Caco-2 (cell line): ENCODE measurements at regions not wholly inside any gene's neighbourhood (a gene's known extent, or its start where the extent isn't known, plus 50 kb on each side); places are given as distances from the start of the nearest gene placed in this dataset.

Source experiments
- BruUV-seq: library from RNA; stranded (reverse); fragments of 400-500 nt; replicated peaks from 2 replicates; lab custom pipeline; 2021; lab: Mats Ljungman, UMichigan
- CTCF ChIA-PET: fragments of 300-600 bp; sonication (Branson Sonifier 250); formaldehyde crosslinking; loops from one replicate; lab custom pipeline; 2022; ENCODE audit warnings: antibody characterized with exemption; lab: Charles Lee
- POLR2A ChIA-PET: fragments of 300-600 bp; sonication (Branson Sonifier 250); formaldehyde crosslinking; loops from one replicate; lab custom pipeline; 2022; ENCODE audit warnings: antibody characterized with exemption; lab: Charles Lee
- DNase-seq, 2 experiments: peaks; one replicate each; pipeline versions ENCODE4 v3.0.0 to v3.0.0-alpha.2; 2020 to 2022
- H3K27me3 ChIP-seq: replicated peaks from 2 replicates; pipeline ENCODE4 v1.6.0; 2011; ENCODE audit warnings: low read length; ENCODE audit not compliant: control insufficient read depth, insufficient read depth
- H3K36me3 ChIP-seq: 2 replicates; pipeline ENCODE4 v1.5.1; 2011; ENCODE audit warnings: low read length; ENCODE audit not compliant: control insufficient read depth, insufficient read depth
- H3K4me1 ChIP-seq: fragments of 250-450 bp; sonication (Bioruptor Pico); 2 replicates; pipeline ENCODE4 v1.5.1; 2020; ENCODE audit warnings: mild to moderate bottlenecking
- H3K4me3 ChIP-seq: 2 replicates; pipeline ENCODE4 v1.5.1; 2011; ENCODE audit warnings: low read depth, mild to moderate bottlenecking, control low read depth, low read length
- H3K9me3 ChIP-seq: fragments of 250-450 bp; sonication (Bioruptor Pico); 2 replicates; pipeline ENCODE4 v1.5.1; 2020; ENCODE audit warnings: mild to moderate bottlenecking, moderate library complexity
- H3K27ac Mint-ChIP-seq: one replicate; pipeline ENCODE4 v1.8.0; 2022; ENCODE audit warnings: mixed read lengths; ENCODE audit not compliant: unreplicated experiment
- H3K27me3 Mint-ChIP-seq: one replicate; pipeline ENCODE4 v1.8.0; 2022; ENCODE audit warnings: mixed read lengths; ENCODE audit not compliant: insufficient read depth, unreplicated experiment
- H3K36me3 Mint-ChIP-seq: one replicate; pipeline ENCODE4 v1.8.0; 2022; ENCODE audit warnings: mild to moderate bottlenecking, mixed read lengths; ENCODE audit not compliant: insufficient read depth, unreplicated experiment
- H3K4me1 Mint-ChIP-seq: one replicate; pipeline ENCODE4 v1.8.0; 2022; ENCODE audit warnings: low read depth, mixed read lengths; ENCODE audit not compliant: unreplicated experiment
- H3K4me3 Mint-ChIP-seq: one replicate; pipeline ENCODE4 v1.8.0; 2022; ENCODE audit warnings: mild to moderate bottlenecking, moderate library complexity, mixed read lengths; ENCODE audit not compliant: unreplicated experiment
- H3K9me3 Mint-ChIP-seq: one replicate; pipeline ENCODE4 v1.8.0; 2022; ENCODE audit warnings: mixed read lengths; ENCODE audit not compliant: unreplicated experiment
- intact Hi-C: fragments of 100-400 bp; cut with micrococcal nuclease; formaldehyde crosslinking; loops from one replicate; pipeline ENCODE4 v1.10.0; 2022; ENCODE audit not compliant: unreplicated experiment
- TF ChIP-seq, protein P1 (sequence below), 2 experiments: fragments of 200-600 bp in 1 of 2; IDR thresholded peaks; 1 replicate in 1 of 2; 2 replicates in 1 of 2; pipeline versions ENCODE4 v1.5.1 to v1.8.0; 2011 to 2022; ENCODE audit warnings: antibody characterized with exemption in 1 of 2, control low read depth in 1 of 2, inconsistent platforms in 1 of 2, low read depth in 1 of 2, low read length in 1 of 2, mild to moderate bottlenecking in 1 of 2, moderate library complexity in 1 of 2; ENCODE audit not compliant: insufficient read depth in 1 of 2, severe bottlenecking in 1 of 2, unreplicated experiment in 1 of 2

DNA sequence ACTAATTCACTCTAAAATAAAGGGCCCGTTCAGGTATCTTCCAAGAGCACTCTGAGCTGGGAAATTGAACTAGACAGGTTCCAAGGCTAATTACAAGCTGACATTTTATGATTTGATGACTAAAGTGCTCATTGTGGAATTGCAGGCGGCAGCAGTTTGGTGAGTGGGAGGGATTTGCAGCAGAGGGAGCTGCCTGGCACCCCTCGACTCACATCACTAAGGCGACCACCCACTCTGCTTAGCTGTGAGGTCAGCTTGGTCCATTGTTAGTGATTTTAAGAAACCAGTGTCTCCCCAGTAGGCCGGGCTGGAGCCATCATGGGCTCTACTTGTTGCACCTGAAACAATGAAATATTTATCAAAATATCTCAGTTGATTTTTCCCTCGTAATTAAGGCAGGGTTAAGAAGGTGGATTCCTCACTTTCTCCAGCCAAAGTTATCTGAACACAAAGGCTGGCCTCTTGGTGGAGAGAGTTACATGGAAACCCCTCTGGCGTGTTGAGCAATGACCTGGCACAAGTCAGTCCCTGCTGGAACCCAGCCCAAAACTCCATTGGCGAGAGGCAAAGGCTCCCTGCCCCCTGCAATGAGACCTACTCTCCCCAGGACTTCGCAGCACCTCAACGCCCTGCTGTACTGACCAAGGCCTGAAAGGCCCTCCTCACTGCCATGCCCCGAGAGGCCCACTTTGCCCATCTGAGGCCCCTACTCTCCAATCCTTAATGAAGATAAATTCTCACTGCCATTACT, 65.0 kb upstream of the ATP2B2 start:
- Mint-ChIP-seq H3K9me3 (no peaks in the 10 kb centered on the region), H3K4me1 (no peaks in the 10 kb centered on the region), H3K27ac (no peak overlapping the region), H3K36me3 (no peaks in the 10 kb centered on the region), H3K4me3 (no peak overlapping the region), H3K27me3 (peaks cover 10% of the 10 kb centered on the region)
- ChIA-PET POLR2A (no interaction called here), CTCF (no interaction called here)
- no peaks in the 10 kb centered on the region for H3K9me3 ChIP-seq
- DNase-seq: no peak
- H3K4me3 ChIP-seq: no peak overlapping the region
- TF ChIP-seq, protein P1, sequence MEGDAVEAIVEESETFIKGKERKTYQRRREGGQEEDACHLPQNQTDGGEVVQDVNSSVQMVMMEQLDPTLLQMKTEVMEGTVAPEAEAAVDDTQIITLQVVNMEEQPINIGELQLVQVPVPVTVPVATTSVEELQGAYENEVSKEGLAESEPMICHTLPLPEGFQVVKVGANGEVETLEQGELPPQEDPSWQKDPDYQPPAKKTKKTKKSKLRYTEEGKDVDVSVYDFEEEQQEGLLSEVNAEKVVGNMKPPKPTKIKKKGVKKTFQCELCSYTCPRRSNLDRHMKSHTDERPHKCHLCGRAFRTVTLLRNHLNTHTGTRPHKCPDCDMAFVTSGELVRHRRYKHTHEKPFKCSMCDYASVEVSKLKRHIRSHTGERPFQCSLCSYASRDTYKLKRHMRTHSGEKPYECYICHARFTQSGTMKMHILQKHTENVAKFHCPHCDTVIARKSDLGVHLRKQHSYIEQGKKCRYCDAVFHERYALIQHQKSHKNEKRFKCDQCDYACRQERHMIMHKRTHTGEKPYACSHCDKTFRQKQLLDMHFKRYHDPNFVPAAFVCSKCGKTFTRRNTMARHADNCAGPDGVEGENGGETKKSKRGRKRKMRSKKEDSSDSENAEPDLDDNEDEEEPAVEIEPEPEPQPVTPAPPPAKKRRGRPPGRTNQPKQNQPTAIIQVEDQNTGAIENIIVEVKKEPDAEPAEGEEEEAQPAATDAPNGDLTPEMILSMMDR (IDR thresholded peaks at IDR 0.05; ENCODE audit: insufficient read depth in 1 of 2, low read depth in 1 of 2, low read length in 1 of 2, severe bottlenecking in 1 of 2, unreplicated experiment in 1 of 2): no peak
- no peaks in the 10 kb centered on the region for H3K36me3 ChIP-seq
- BruUV-seq: no TSS peak
- H3K4me1 ChIP-seq: no peaks in the 10 kb centered on the region
- intact Hi-C loops: no loop called here
- H3K27me3 ChIP-seq: no peaks in the 10 kb centered on the region; the same call in 1 of the 2 replicates

DNA sequence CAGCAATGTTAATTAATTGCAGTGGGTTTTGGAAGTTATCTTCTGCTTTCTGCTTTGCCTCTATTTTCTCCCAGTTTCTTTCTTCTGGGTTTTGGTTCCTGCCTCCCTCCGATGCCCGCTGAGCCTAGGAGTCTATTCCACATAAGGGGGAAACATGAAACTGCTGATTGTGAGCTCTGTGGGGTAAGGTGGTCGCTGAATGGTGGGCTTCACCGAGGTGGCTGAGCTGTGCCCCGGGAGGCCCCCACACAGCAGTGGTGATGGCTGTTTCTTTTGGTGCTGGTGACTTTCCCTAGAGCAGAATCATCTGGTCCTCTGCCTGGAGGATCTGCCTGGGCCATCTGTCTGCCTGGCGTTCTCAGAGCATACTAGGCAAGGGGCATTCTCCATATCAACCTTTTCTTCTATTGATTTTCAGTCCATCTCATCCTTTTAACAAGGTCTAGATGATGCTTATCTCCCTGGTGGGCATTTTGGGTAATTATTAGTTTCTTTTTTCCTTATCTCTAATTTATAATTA, 68.8 kb upstream of the ATP2B2 start:
- no peaks in the 10 kb centered on the region for H3K36me3 ChIP-seq

DNA sequence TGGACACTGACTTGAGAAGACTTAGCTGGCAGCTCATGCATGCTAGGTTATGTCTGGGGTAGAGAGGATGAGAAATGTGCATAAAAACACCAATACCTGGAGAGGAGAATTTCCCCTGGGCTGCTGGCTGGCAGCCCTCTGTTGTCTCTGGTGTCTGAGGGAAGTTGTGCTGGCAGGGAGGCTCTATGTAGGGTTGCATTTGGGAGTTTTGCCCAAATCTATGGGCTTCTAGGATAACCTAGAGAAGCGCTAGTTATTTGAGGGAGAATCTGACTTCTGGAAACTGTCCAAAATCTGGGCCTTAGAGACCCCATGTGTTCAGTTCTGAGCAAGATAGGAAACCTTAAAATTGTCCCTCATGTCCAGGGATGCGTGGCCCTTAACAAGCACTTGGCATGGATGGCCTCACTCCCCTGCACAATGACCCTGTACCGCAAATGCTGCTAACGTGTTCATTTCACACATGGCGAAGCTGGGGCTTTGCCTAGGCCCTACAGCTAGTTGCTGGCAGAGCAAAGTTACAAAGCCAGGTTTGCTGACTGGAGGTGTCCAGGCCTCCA, 70.3 kb upstream of the ATP2B2 start:
- POLR2A ChIA-PET: no interaction called here
- no peak overlapping the region for H3K27ac Mint-ChIP-seq
- TF ChIP-seq, protein P1 (IDR thresholded peaks at IDR 0.05; ENCODE audit: insufficient read depth in 1 of 2, low read depth in 1 of 2, low read length in 1 of 2, severe bottlenecking in 1 of 2, unreplicated experiment in 1 of 2): no peak
- H3K36me3 ChIP-seq: no peaks in the 10 kb centered on the region
- H3K4me1 ChIP-seq: no peaks in the 10 kb centered on the region
- DNase-seq: no peak
- H3K9me3 ChIP-seq: no peaks in the 10 kb centered on the region
- H3K27me3 Mint-ChIP-seq: peaks cover 12% of the 10 kb centered on the region
- BruUV-seq: no TSS peak
- H3K4me3 ChIP-seq: no peak overlapping the region
- no peaks in the 10 kb centered on the region; the same call in 1 of the 2 replicates for H3K27me3 ChIP-seq
- CTCF ChIA-PET: no interaction called here
- intact Hi-C loops: no loop called here
- H3K9me3 Mint-ChIP-seq: no peaks in the 10 kb centered on the region
- no peaks in the 10 kb centered on the region for H3K4me1 Mint-ChIP-seq
- H3K4me3 Mint-ChIP-seq: no peak overlapping the region
- no peaks in the 10 kb centered on the region for H3K36me3 Mint-ChIP-seq

More for the DNA sequence above, 68.8 kb upstream of the ATP2B2 start:
- no peaks in the 10 kb centered on the region for H3K9me3 ChIP-seq
- DNase-seq: no peak
- no peak overlapping the region for H3K27ac Mint-ChIP-seq
- BruUV-seq: no TSS peak
- intact Hi-C loops: no loop called here
- no peak overlapping the region for H3K4me3 ChIP-seq
- no peaks in the 10 kb centered on the region for H3K4me1 Mint-ChIP-seq
- CTCF ChIA-PET: no interaction called here
- H3K27me3 ChIP-seq: no peaks in the 10 kb centered on the region; the same call in 1 of the 2 replicates
- no peaks in the 10 kb centered on the region for H3K4me1 ChIP-seq
- H3K36me3 Mint-ChIP-seq: no peaks in the 10 kb centered on the region
- TF ChIP-seq, protein P1 (IDR thresholded peaks at IDR 0.05; ENCODE audit: insufficient read depth in 1 of 2, low read depth in 1 of 2, low read length in 1 of 2, severe bottlenecking in 1 of 2, unreplicated experiment in 1 of 2): no peak
- POLR2A ChIA-PET: no interaction called here
- peaks cover 10% of the 10 kb centered on the region for H3K27me3 Mint-ChIP-seq
- no peaks in the 10 kb centered on the region for H3K9me3 Mint-ChIP-seq
- no peak overlapping the region for H3K4me3 Mint-ChIP-seq
